ENCODE measurements at regions not wholly inside any gene's neighbourhood (a gene's known extent, or its start where the extent isn't known, plus 50 kb on each side); places are given as distances from the start of the nearest gene placed in this dataset.

GRCh38 chr18:70659036-70659925 lies 370.4 kb downstream of the SOCS6 start:
- TF ChIP-seq POLR2A (IDR thresholded peaks at IDR 0.05) (no peak), CTCF (IDR thresholded peaks at IDR 0.05) (no peak)
